ENCODE measurements at regions not wholly inside any gene's neighbourhood (a gene's known extent, or its start where the extent isn't known, plus 50 kb on each side); places are given as distances from the start of the nearest gene placed in this dataset.

- DNase-seq, result no peak
These were observed 65.5 kb downstream of the ADRA2C start for GRCh38 chr4:3831529-3832150.

DNA sequence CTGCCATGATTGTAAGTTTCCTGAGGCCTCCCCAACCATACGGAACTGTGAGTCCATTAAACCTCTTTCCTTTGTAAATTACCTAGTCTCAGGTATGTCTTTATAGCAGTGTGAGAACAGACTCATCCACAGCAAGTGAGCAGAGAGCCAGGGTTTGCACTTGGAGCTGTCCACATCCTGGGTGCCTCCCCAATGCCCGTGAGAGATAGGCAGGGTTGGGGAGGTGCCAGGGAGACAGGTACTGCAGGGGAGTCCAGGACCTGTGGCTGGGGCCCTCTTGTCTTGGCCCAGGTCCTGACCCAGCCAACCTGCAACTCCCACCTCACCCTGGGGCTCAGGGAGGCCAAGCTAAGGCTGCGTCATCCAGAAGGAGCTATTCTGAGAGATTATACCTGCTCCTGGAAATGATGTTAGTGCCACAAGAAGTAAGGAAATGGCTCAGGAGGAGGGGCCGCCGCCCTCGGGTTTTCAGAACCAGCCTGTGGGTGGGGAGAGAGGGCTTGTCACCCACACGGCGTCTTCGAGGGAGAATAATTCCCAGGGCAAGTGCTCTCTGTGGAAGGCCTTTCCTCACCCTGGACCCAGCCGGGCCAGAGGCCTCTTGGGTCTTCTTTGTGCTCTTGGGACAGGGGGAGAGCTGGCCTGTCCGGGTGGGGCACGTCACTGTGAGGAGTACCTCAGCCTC lies 66.5 kb downstream of the ADRA2C start:
- DNase-seq, result no peak

DNA sequence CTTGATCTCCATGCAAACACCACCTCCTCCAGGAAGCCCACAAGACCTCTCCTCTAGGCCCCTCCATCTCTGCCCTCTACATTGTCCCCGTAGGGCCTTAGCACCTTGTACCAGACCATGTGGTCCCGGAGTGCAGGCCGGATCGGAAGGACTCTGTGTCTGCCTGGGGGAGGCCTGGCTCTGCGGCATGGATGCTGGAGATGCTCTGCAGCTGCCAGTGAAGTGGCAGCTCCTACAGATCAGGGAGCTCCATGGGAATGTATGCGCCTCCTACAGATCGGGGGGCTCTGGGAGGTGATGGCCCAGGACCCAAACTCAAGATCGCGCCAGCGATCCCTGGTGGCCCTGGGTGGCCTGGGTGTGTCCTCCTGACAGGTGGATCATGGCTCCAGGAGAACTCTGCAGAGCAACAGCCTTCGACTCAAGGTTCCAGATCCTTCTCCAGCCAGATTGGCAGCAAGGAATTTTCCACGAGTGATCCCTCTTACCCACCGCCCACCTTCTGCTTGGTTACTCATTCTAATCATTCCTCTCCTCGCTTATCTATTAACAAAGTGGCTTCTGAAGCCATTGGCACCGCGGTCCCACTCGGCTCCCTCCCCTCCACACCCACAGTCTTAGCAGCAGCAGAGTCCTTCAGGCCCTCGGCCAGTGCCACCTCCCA lies 67.3 kb downstream of the ADRA2C start:
- DNase-seq, result no peak

GRCh38 chr4:3834186-3834662 lies 68.0 kb downstream of the ADRA2C start:
- DNase-seq, result no peak

DNA sequence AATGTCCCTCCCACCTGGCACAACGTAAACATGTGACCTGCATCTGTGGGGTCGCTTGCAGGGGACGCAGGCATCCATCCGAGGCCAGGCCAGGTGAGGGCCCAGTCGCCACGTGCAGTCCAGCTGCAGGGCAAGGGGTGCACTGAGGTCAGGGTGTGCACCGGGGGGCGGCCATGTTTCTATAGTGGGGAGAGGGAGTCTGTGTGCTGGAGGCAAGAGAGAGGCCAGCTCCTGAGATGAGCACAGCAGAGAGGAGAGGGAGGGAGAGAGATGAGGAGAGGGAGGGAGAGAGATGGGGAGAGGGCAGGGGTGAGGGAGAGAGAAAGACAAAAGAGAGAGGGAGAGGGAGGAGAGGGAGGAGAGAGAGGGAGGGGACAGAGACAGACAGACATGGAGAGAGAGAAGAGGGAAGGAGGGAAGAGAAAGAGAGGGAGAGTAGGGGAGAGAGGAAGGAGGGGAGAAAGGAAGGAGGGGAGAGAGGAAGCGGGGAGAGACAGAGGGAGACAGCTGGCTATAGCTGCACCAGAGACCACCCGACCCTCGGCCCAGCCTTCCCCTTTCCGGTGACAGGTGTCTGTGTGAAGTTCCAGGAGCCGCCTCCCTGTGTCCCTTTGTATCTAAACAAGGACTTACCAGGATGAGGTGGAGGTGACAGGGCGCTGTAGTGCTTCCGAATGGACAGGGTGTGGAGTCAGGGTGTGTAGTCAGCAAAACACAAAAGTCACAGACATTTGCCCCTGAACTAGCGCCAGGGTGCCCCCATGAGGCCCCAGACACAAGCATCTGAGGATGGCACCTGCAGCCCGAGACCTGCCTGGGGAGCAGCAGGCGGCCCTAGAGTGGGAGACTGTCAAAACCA lies 68.7 kb downstream of the ADRA2C start:
- no peak for DNase-seq

DNA sequence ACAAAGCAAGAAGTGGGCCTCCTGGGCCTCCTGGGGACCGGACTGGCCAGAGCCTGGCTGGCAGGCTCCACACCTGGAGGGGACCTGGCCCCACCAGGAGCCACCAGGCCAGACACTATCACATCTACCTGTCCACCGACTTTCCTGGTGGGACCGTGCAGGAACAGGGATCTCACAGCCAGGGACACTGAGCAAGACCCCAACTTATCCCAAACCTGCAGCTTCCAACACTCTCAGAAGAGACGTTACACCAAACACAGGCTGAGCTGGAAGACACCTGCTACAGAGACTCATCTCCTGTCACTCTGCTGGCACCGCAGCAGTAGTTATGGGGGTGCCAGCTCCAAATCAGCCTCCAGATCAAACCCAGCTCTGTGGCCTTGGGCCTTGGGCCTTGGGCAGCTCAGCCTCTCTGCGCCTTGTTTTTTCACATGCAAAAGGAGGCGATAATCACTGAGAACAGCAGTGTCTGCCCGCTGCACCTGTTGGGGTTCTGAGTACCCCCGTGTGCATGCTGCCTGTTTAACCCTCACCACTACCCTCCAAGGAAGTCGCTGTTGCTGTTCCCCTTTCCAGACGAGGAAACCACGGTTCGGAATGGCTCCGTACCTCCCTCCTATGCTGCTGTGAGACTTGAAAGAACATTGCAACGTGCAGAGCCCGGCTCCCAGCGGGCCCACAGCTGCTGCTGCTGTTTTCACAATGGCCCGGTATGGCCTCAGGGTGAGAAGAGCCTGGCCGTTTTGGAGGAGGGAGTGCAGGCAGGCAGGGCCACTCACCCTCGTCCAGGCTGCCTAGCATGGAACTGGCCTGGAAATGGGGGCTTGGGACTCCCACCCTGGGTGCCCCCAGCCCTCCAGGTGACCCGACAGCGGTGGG lies 69.6 kb downstream of the ADRA2C start:
- DNase-seq, result no peak

DNA sequence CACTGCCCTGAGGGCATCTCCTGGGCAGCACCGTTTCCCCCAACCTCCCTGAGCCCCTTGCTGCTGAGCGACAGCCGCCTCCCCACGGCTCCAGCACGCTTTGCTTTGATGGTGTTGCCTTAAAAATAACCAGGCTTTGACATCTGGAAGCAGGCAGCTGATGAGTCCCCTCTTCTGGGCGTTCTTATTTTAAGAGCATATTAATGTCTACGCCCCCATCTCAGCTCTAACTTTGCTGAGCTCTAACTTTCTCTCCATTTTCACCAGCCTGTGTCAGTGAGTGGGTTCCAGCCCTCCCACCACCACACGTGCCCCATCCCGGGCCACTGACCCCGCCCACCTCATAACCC lies 70.2 kb downstream of the ADRA2C start:
- no peak for DNase-seq

GRCh38 chr4:3836756-3837601 lies 70.8 kb downstream of the ADRA2C start:
- no peak for DNase-seq

DNA sequence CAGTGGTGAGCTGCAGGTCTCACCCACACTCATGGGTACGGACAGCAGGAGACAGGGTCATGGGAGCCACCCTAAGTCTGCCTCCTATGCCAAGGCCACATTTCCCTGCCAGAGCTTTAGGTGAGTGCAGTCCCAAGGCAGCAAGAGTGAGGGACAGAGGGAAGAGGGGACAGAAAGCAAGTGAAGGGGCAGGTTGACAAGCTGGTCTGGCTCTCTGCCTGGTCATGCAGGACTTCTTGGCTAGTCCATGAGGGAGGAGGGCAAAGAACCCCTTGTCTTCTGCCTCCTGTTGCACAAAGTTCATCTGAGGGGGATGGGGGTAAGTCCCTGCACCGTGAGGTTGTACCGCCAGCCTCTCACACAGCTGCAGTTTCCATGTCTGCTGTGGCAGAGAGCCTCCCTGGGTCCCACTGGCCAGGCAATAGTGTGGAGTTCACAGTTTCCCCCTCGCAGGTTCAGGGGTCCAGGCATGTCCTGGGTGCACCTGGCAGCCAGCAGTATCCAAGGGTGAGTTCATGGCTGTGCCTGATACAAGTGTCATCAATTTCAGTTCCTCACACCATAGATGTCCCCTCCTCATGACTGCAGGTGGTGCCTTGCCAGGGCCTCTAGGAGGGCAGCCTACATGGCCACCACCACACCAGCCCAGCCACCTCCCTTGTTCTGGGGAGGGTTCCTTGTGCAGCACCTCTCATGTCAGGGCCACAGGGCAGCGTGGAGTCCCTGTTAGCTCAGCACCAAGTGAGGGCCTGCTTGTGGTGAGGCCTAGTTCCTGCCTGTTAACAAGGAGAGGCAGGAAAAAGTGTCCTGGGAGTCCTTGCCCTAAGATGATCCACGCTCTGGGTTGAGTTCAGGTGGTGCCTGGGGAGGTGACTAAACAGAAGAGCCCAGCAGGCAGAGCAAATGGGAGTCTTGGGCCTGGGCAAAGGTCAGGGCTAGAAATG lies 72.5 kb downstream of the ADRA2C start:
- no peak for DNase-seq

- DNase-seq, result no peak
These were observed 79.0 kb downstream of the ADRA2C start for GRCh38 chr4:3845094-3845743.

- no peak for DNase-seq
These were observed 79.7 kb downstream of the ADRA2C start for GRCh38 chr4:3845744-3846429.

DNA sequence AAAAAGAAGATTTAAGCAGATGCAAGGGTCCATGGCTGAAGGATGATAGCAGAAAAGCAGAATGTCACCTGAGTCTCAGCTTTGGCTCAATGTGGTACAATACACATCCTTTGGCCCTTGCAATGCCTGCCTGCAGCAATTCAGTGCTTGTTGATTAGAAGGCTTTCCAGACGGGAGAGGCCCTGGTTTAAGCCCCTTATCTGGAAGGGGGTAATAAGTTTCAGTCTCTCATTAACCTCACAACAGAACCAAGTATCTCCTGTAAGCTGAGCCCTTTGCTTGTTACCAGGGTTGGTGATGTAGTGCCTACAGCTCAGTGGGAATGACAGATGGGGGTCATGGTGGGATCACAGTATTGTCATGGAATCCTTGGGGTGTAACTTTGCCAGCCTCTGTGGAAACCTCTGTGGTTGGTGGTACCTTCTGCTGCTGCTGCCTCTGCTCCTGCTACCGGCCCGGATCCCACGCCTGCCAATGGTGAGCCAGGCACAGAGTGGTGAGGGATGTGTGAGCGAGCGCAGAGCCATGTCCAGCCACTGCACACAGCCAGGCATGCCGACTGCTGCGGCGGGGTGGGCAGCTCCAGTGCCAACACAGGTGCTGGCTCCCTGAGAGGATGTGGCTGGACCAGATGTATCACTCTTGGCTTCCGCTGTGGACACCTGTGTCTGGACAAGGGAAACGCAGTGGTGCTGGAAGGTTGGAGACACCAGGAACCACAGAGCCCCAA lies 81.2 kb downstream of the ADRA2C start:
- DNase-seq, result no peak

- no peak for DNase-seq
These were observed 82.1 kb downstream of the ADRA2C start for GRCh38 chr4:3848323-3848722.

- DNase-seq, result no peak
These were observed 83.0 kb downstream of the ADRA2C start for GRCh38 chr4:3849140-3849539.

GRCh38 chr4:3850128-3850527 lies 83.9 kb downstream of the ADRA2C start:
- no peak for DNase-seq

DNA sequence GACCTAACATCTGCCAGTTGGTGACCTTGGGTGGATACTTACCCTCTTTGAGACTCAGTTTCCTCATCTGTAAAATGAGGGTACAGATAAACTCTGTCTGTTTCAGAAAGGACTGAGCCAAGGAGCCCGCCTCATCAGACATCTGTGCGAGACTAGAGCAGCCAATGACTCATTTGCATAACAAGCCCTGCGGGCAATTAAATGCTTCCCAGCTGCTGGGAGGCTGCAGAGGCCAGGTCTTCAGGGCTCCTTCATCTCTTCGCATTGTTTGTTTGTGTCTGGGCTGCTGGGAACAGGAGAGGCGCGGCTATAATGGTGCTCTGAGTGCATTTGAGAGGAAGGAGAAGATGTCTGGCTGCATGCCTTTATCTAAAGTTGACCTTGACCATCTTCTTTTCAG lies 85.0 kb downstream of the ADRA2C start:
- DNase-seq, result no peak

GRCh38 chr4:3851881-3852280 lies 85.7 kb downstream of the ADRA2C start:
- peak; percentile 57 for DNase-seq

DNA sequence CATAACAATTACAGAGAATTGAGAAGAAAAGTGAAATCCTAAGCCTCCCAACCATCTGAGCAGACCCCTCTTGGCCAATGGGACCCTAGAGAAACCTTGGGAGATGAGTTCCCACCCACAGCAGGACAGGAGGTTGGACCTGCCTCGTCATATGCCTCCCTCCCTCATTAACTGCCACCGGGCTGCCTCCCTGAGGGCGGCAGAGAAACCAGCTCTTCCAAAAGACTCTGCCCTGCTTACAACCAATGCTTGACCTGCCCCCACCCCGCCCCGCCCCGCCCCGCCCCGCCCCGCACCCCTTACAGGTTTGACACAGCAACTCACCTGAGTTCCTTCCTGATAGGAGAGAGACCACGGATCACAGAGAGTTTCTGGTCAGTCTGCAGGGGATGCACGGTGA lies 86.1 kb downstream of the ADRA2C start:
- DNase-seq, result no peak

Measured in right hindlimb (tissue), 1 donor.